Epithelial cell of proximal tubule (primary cell): ENCODE measurements at regions not wholly inside any gene's neighbourhood (a gene's known extent, or its start where the extent isn't known, plus 50 kb on each side); places are given as distances from the start of the nearest gene placed in this dataset.

Experiments
- DNase-seq: peaks from one replicate; pipeline ENCODE4 v3.0.0-alpha.2; 2011; ENCODE audit warnings: low read depth
- H3K4me3 ChIP-seq: 2 replicates; pipeline ENCODE4 v1.5.1; 2011; ENCODE audit warnings: low read depth, mild to moderate bottlenecking, low read length
- TF ChIP-seq, protein P1 (sequence below): conservative IDR thresholded peaks from 2 replicates; pipeline ENCODE4 v1.5.1; 2012; ENCODE audit warnings: low read depth, mild to moderate bottlenecking, low read length

DNA sequence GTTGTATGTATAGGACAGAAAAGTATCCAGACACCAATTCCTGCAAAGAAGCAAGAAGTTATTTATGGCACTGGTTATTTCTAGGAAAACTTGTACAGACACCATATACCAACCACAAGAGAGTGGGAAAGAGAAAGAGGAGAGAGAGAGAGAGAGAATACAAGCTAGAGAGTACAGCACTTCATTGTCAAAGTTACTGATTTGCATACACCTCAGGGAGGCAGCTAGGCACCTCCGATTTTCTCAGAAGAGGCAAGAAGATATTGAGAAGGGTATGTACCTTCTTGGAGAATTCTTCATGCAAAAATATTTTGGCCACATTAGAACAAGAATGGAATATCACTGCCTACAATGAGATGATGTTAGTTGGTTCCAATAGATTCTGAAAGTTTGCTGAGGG, 333.9 kb upstream of the PIK3C3 start:
- no peak overlapping the region for H3K4me3 ChIP-seq
- DNase-seq: no peak
- TF ChIP-seq, protein P1, sequence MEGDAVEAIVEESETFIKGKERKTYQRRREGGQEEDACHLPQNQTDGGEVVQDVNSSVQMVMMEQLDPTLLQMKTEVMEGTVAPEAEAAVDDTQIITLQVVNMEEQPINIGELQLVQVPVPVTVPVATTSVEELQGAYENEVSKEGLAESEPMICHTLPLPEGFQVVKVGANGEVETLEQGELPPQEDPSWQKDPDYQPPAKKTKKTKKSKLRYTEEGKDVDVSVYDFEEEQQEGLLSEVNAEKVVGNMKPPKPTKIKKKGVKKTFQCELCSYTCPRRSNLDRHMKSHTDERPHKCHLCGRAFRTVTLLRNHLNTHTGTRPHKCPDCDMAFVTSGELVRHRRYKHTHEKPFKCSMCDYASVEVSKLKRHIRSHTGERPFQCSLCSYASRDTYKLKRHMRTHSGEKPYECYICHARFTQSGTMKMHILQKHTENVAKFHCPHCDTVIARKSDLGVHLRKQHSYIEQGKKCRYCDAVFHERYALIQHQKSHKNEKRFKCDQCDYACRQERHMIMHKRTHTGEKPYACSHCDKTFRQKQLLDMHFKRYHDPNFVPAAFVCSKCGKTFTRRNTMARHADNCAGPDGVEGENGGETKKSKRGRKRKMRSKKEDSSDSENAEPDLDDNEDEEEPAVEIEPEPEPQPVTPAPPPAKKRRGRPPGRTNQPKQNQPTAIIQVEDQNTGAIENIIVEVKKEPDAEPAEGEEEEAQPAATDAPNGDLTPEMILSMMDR: no peak

DNA sequence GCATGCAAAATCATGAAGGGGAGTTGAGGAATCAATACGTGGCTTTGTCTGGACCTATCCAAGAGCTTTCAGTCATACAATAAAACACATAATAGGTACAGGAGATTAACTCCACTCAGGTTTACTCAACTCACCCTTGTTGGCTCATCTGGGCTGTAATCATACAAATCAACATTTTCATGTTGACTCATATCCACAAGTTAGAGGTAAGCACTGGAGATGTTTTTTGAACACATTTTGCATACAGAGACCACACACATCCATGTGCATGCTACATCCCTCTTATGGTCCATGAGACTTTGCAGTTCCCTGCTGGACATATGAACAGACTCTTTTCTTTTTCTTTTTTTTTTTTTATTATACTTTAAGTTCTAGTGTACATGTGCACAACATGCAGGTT, 336.9 kb upstream of the PIK3C3 start:
- DNase-seq: no peak
- TF ChIP-seq, protein P1: no peak
- H3K4me3 ChIP-seq: no peak overlapping the region

DNA sequence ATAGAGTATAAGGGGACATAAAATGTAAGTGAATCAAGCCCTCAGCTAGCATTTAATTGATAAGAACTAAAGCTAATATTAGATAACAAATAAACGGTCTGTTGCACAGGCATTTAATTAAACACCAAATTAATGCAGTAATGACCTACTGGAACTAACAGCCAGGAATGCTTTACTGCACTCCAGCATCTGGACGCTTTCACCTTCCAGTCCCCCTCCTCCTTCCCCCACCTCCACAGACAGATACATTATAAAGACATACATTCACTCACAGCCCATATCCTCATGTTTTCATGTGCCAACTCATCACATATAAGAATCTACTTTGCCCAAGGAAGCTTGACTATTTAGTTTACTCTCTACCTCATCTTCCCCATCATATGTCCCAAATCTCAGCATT, 337.4 kb upstream of the PIK3C3 start:
- DNase-seq: no peak
- no peak overlapping the region for H3K4me3 ChIP-seq
- TF ChIP-seq, protein P1: no peak

DNA sequence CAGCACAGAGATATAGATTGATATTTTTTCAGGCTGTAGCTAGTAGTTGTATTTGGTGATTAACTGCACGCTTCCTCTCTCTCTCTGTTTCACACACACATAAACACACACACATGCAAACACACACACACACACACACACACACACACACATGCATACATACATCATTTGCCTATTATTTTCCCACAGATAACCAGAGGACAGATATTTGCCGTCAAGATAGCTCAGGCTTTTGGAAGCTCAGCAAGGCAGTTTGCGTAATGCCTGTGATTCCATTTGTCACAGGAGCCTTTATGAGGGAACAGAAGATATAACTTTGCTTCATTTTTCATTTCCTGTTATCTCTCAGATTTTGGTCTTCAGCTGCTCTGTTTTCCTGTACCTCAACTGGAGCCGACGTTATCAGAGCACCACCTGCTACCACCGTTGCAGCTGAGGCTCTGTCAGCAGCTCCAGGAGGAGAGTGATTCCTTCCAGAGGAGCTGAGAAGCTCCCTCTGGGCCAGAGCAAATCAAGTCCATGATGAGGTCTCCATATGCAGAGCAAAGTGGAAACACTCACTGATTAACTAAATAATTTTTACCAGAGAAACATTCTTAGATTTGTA, 341.9 kb upstream of the PIK3C3 start:
- no peak overlapping the region for H3K4me3 ChIP-seq
- TF ChIP-seq, protein P1: no peak
- DNase-seq: no peak

DNA sequence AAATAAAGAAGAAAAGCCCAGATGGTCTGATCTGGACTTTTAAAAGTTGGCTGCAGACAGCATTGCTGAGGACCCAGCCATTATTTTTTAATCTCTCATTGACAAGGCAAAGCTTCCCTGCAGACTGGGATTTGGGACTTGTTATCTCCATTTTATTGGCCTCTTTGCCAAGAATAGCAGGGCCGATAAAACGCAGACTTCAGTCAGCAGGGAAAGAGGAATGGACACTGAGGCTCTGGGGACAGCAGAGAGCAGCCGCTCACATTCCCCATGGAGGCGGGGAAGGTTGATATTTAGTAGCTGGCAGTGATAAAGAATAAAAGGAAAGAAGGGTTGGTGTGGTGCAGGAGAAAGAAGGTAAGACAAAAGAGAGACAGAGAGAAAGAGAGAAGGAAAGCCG, 350.1 kb upstream of the PIK3C3 start:
- H3K4me3 ChIP-seq: no peak overlapping the region
- TF ChIP-seq, protein P1: no peak
- no peak for DNase-seq

DNA sequence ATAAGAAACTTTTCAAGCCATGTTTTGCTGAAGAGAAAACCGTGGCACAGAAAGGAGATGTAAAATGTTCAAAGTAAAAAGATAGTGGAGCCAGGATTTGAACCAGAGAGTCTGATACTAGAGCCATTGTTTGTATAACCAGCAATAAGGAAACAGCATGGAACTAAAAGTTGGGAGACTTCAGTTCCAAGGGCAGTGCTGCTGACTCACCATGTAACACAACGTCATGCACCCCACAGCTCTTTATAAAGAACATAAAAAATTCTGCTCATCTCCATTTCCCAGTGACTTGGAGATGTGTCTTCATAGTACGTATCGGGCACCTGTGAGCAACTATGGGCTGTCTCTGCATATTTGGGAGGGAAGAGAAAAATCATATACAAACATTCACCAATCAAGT, 353.0 kb upstream of the PIK3C3 start:
- H3K4me3 ChIP-seq: no peak overlapping the region

More for the DNA sequence above, 353.0 kb upstream of the PIK3C3 start:
- TF ChIP-seq, protein P1: no peak
- DNase-seq: no peak
